NCI-H2196 treated with DMSO at 0.1 percent for 48 hours (cell line): ENCODE measurements at regions not wholly inside any gene's neighbourhood (a gene's known extent, or its start where the extent isn't known, plus 50 kb on each side); places are given as distances from the start of the nearest gene placed in this dataset.

Source experiments
- DNase-seq: peaks from one replicate; lab custom pipeline; 2025; ENCODE audit not compliant: unreplicated experiment; lab: John Stamatoyannopoulos, UW

GRCh38 chr2:240225660-240226475 is 85.4 kb upstream of the OTOS start:
- DNase-seq = no peak

GRCh38 chr2:240226672-240227537 is 86.4 kb upstream of the OTOS start:
- DNase-seq = no peak

- no peak for DNase-seq
Observed at GRCh38 chr2:240227538-240228428, 87.3 kb upstream of the OTOS start.

GRCh38 chr2:240229005-240229404 is 88.5 kb upstream of the OTOS start:
- no peak for DNase-seq

GRCh38 chr2:240229603-240230235 is 89.3 kb upstream of the OTOS start:
- DNase-seq = no peak

- DNase-seq = no peak
Observed at GRCh38 chr2:240230291-240230931, 90.0 kb upstream of the OTOS start.

- DNase-seq = no peak
Observed at GRCh38 chr2:240231838-240232244, 91.4 kb upstream of the OTOS start.

GRCh38 chr2:240232264-240232915 is 91.9 kb upstream of the OTOS start:
- no peak for DNase-seq

GRCh38 chr2:240232961-240233884 is 92.8 kb upstream of the OTOS start:
- peak; percentile 89 for DNase-seq

- DNase-seq = no peak
Observed at GRCh38 chr2:240233885-240234502, 93.5 kb upstream of the OTOS start.

- no peak for DNase-seq
Observed at GRCh38 chr2:240234503-240234951, 94.1 kb upstream of the OTOS start.

- DNase-seq = no peak
Observed at GRCh38 chr2:240235149-240235803, 94.8 kb upstream of the OTOS start.

GRCh38 chr2:240235811-240236210 is 95.4 kb upstream of the OTOS start:
- no peak for DNase-seq

- peak; percentile 40 for DNase-seq
Observed at GRCh38 chr2:240236217-240237111, 96.0 kb upstream of the OTOS start.

- DNase-seq = peak; percentile 33
Observed at GRCh38 chr2:240237609-240238174, 97.2 kb upstream of the OTOS start.

GRCh38 chr2:240238201-240238600 is 97.7 kb upstream of the OTOS start:
- DNase-seq = no peak
